ENCODE measurements at regions not wholly inside any gene's neighbourhood (a gene's known extent, or its start where the extent isn't known, plus 50 kb on each side); places are given as distances from the start of the nearest gene placed in this dataset.
A peak's percentile ranks its signal among the peaks of the same experiment; 100 is the strongest.

GRCh38 chr5:101253096-101253495, 350.0 kb upstream of the ST8SIA4 start:
- Histone ChIP-seq H3K79me1 (ENCODE audit: low read length) (no peaks in the 10 kb centered on the region), H3K4ac (ENCODE audit: low read depth, low read length) (no peak overlapping the region), H3K4me1 (ENCODE audit: control insufficient read depth in 1 of 2, insufficient read depth in 2 of 2, low read length in 2 of 2) (no peaks in the 10 kb centered on the region), H3K9ac (ENCODE audit: low read length) (no peak overlapping the region), H3K4me2 (ENCODE audit: low read length) (no peak overlapping the region), H4K12ac (ENCODE audit: low read depth, low read length) (no peak overlapping the region), H4K91ac (ENCODE audit: low read depth, low read length) (no peak overlapping the region), H3K79me2 (ENCODE audit: control insufficient read depth, insufficient read depth, low read length, poor library complexity) (no peaks in the 10 kb centered on the region), H2BK12ac (ENCODE audit: low read length) (no peak overlapping the region), H2BK120ac (ENCODE audit: insufficient read depth, low read length, poor library complexity) (no peak overlapping the region), H2BK5ac (ENCODE audit: low read depth, low read length, poor library complexity) (no peak overlapping the region), H3K36me3 (ENCODE audit: control insufficient read depth in 1 of 2, insufficient read depth in 2 of 2, low read length in 2 of 2) (no peaks in the 10 kb centered on the region), H3K18ac (ENCODE audit: low read length) (no peak overlapping the region), H3K4me3 (ENCODE audit: low read depth, low read length) (no peak overlapping the region), H3K14ac (ENCODE audit: low read length) (no peak overlapping the region), H2AK5ac (ENCODE audit: low read length) (no peak overlapping the region), H3K27ac (ENCODE audit: low read depth, low read length) (no peak overlapping the region), H3K27me3 (ENCODE audit: insufficient read depth, low read length) (no peaks in the 10 kb centered on the region), H3K9me3 (ENCODE audit: insufficient read depth, low read depth, low read length) (no peaks in the 10 kb centered on the region), H2AFZ (ENCODE audit: insufficient read depth, low read length, poor library complexity) (no peak overlapping the region), H4K8ac (ENCODE audit: low read depth, low read length) (no peak overlapping the region), H3K23ac (ENCODE audit: low read length) (no peak overlapping the region)
- no CpG with 5 or more reads among the region's 4 CpGs for WGBS (ENCODE audit: extremely low coverage, insufficient coverage, insufficient read length)
- DNase-seq = peak; percentile 68 to 94

GRCh38 chr5:101244621-101245020, 341.5 kb upstream of the ST8SIA4 start:
- no CpG with 5 or more reads among the region's 1 CpG for WGBS (ENCODE audit: extremely low coverage, insufficient coverage, insufficient read length)
- Histone ChIP-seq H2BK12ac (ENCODE audit: low read length) (no peak overlapping the region), H3K4me2 (ENCODE audit: low read length) (no peak overlapping the region), H3K4me1 (ENCODE audit: control insufficient read depth in 1 of 2, insufficient read depth in 2 of 2, low read length in 2 of 2) (no peaks in the 10 kb centered on the region), H3K23ac (ENCODE audit: low read length) (no peak overlapping the region), H3K18ac (ENCODE audit: low read length) (no peak overlapping the region), H2BK5ac (ENCODE audit: low read depth, low read length, poor library complexity) (no peak overlapping the region), H3K27me3 (ENCODE audit: insufficient read depth, low read length) (no peaks in the 10 kb centered on the region), H2AK5ac (ENCODE audit: low read length) (no peak overlapping the region), H3K9me3 (ENCODE audit: insufficient read depth, low read depth, low read length) (no peaks in the 10 kb centered on the region), H3K4me3 (ENCODE audit: low read depth, low read length) (no peak overlapping the region), H3K27ac (ENCODE audit: low read depth, low read length) (no peak overlapping the region), H4K91ac (ENCODE audit: low read depth, low read length) (no peak overlapping the region), H3K79me2 (ENCODE audit: control insufficient read depth, insufficient read depth, low read length, poor library complexity) (no peaks in the 10 kb centered on the region), H3K14ac (ENCODE audit: low read length) (no peak overlapping the region), H3K9ac (ENCODE audit: low read length) (no peak overlapping the region), H2BK120ac (ENCODE audit: insufficient read depth, low read length, poor library complexity) (no peak overlapping the region), H4K12ac (ENCODE audit: low read depth, low read length) (no peak overlapping the region), H4K8ac (ENCODE audit: low read depth, low read length) (no peak overlapping the region), H3K79me1 (ENCODE audit: low read length) (no peaks in the 10 kb centered on the region), H3K4ac (ENCODE audit: low read depth, low read length) (no peak overlapping the region), H3K36me3 (ENCODE audit: control insufficient read depth in 1 of 2, insufficient read depth in 2 of 2, low read length in 2 of 2) (no peaks in the 10 kb centered on the region), H2AFZ (ENCODE audit: insufficient read depth, low read length, poor library complexity) (no peak overlapping the region)
- peak; percentile 57 to 89 for DNase-seq

- H3K79me2 ChIP-seq (ENCODE audit: control insufficient read depth, insufficient read depth, low read length, poor library complexity) = no peaks in the 10 kb centered on the region
- no peak overlapping the region for H2AK5ac ChIP-seq (ENCODE audit: low read length)
- no peaks in the 10 kb centered on the region for H3K4me1 ChIP-seq (ENCODE audit: control insufficient read depth in 1 of 2, insufficient read depth in 2 of 2, low read length in 2 of 2)
- H4K91ac ChIP-seq (ENCODE audit: low read depth, low read length) = no peak overlapping the region
- no peak overlapping the region for H3K9ac ChIP-seq (ENCODE audit: low read length)
- no peak overlapping the region for H2BK120ac ChIP-seq (ENCODE audit: insufficient read depth, low read length, poor library complexity)
- no peak overlapping the region for H4K8ac ChIP-seq (ENCODE audit: low read depth, low read length)
- no peaks in the 10 kb centered on the region for H3K27me3 ChIP-seq (ENCODE audit: insufficient read depth, low read length)
- no peak overlapping the region for H2AFZ ChIP-seq (ENCODE audit: insufficient read depth, low read length, poor library complexity)
- H3K36me3 ChIP-seq (ENCODE audit: control insufficient read depth in 1 of 2, insufficient read depth in 2 of 2, low read length in 2 of 2) = no peaks in the 10 kb centered on the region
- no peak overlapping the region for H3K14ac ChIP-seq (ENCODE audit: low read length)
- H3K4ac ChIP-seq (ENCODE audit: low read depth, low read length) = no peak overlapping the region
- no peak overlapping the region for H3K18ac ChIP-seq (ENCODE audit: low read length)
- no CpG with 5 or more reads among the region's 10 CpGs for WGBS (ENCODE audit: extremely low coverage, insufficient coverage, insufficient read length)
- H3K9me3 ChIP-seq (ENCODE audit: insufficient read depth, low read depth, low read length) = no peaks in the 10 kb centered on the region
- no peak for DNase-seq
- no peak overlapping the region for H4K12ac ChIP-seq (ENCODE audit: low read depth, low read length)
- H3K4me2 ChIP-seq (ENCODE audit: low read length) = no peak overlapping the region
- no peak overlapping the region for H2BK12ac ChIP-seq (ENCODE audit: low read length)
- H2BK5ac ChIP-seq (ENCODE audit: low read depth, low read length, poor library complexity) = no peak overlapping the region
- H3K23ac ChIP-seq (ENCODE audit: low read length) = no peak overlapping the region
- no peak overlapping the region for H3K27ac ChIP-seq (ENCODE audit: low read depth, low read length)
- H3K4me3 ChIP-seq (ENCODE audit: low read depth, low read length) = no peak overlapping the region
- H3K79me1 ChIP-seq (ENCODE audit: low read length) = no peaks in the 10 kb centered on the region
These were observed 309.9 kb upstream of the ST8SIA4 start for GRCh38 chr5:101212942-101213514.

- no peak overlapping the region for H3K4me3 ChIP-seq (ENCODE audit: low read depth, low read length)
- H3K27me3 ChIP-seq (ENCODE audit: insufficient read depth, low read length) = no peaks in the 10 kb centered on the region
- no peak overlapping the region for H3K27ac ChIP-seq (ENCODE audit: low read depth, low read length)
- no peak overlapping the region for H4K8ac ChIP-seq (ENCODE audit: low read depth, low read length)
- no peak overlapping the region for H3K9ac ChIP-seq (ENCODE audit: low read length)
- H3K4me2 ChIP-seq (ENCODE audit: low read length) = no peak overlapping the region
- H3K14ac ChIP-seq (ENCODE audit: low read length) = no peak overlapping the region
- no peak overlapping the region for H2BK12ac ChIP-seq (ENCODE audit: low read length)
- H2BK120ac ChIP-seq (ENCODE audit: insufficient read depth, low read length, poor library complexity) = no peak overlapping the region
- H3K79me1 ChIP-seq (ENCODE audit: low read length) = no peaks in the 10 kb centered on the region
- H4K12ac ChIP-seq (ENCODE audit: low read depth, low read length) = no peak overlapping the region
- no peak overlapping the region for H2AFZ ChIP-seq (ENCODE audit: insufficient read depth, low read length, poor library complexity)
- H3K9me3 ChIP-seq (ENCODE audit: insufficient read depth, low read depth, low read length) = no peaks in the 10 kb centered on the region
- no peak overlapping the region for H2BK5ac ChIP-seq (ENCODE audit: low read depth, low read length, poor library complexity)
- H3K23ac ChIP-seq (ENCODE audit: low read length) = no peak overlapping the region
- no peaks in the 10 kb centered on the region for H3K79me2 ChIP-seq (ENCODE audit: control insufficient read depth, insufficient read depth, low read length, poor library complexity)
- DNase-seq = peak in 1 of 2 donors; percentile 27
- H3K36me3 ChIP-seq (ENCODE audit: control insufficient read depth in 1 of 2, insufficient read depth in 2 of 2, low read length in 2 of 2) = no peaks in the 10 kb centered on the region
- no peak overlapping the region for H3K18ac ChIP-seq (ENCODE audit: low read length)
- no peak overlapping the region for H3K4ac ChIP-seq (ENCODE audit: low read depth, low read length)
- H4K91ac ChIP-seq (ENCODE audit: low read depth, low read length) = no peak overlapping the region
- no peak overlapping the region for H2AK5ac ChIP-seq (ENCODE audit: low read length)
- no peaks in the 10 kb centered on the region for H3K4me1 ChIP-seq (ENCODE audit: control insufficient read depth in 1 of 2, insufficient read depth in 2 of 2, low read length in 2 of 2)
These were observed 303.5 kb upstream of the ST8SIA4 start for GRCh38 chr5:101206534-101206933.

All from trophoblast cell (in vitro differentiated cells and primary cell).